GM13977 (cell line): ENCODE measurements at regions not wholly inside any gene's neighbourhood (a gene's known extent, or its start where the extent isn't known, plus 50 kb on each side); places are given as distances from the start of the nearest gene placed in this dataset.
"Not testable (repeated sequence)": the region's sequence is repeated elsewhere in the genome, so short reads cannot be mapped to it uniquely, and the experiment has no call there.

Experiments used
- DNase-seq: peaks from one replicate; pipeline ENCODE4 v3.0.0; 2012; ENCODE audit warnings: low spot score
- in situ Hi-C: fragments of 300-500 bp; cut with MboI; formaldehyde crosslinking; loops from one replicate; pipeline ENCODE4 v1.12.0; 2022; ENCODE audit warnings: low sequenced_read_pairs, low pct_unique_long_range_greater_than_20kb, mixed read lengths, inconsistent platforms; ENCODE audit not compliant: unreplicated experiment
- TF ChIP-seq, protein P1 (sequence below): IDR thresholded peaks from 2 replicates; pipeline ENCODE4 v1.5.1; 2012; ENCODE audit warnings: mild to moderate bottlenecking, control low read depth; ENCODE audit not compliant: insufficient read depth; ENCODE audit errors: extremely low read depth, missing control alignments

DNA sequence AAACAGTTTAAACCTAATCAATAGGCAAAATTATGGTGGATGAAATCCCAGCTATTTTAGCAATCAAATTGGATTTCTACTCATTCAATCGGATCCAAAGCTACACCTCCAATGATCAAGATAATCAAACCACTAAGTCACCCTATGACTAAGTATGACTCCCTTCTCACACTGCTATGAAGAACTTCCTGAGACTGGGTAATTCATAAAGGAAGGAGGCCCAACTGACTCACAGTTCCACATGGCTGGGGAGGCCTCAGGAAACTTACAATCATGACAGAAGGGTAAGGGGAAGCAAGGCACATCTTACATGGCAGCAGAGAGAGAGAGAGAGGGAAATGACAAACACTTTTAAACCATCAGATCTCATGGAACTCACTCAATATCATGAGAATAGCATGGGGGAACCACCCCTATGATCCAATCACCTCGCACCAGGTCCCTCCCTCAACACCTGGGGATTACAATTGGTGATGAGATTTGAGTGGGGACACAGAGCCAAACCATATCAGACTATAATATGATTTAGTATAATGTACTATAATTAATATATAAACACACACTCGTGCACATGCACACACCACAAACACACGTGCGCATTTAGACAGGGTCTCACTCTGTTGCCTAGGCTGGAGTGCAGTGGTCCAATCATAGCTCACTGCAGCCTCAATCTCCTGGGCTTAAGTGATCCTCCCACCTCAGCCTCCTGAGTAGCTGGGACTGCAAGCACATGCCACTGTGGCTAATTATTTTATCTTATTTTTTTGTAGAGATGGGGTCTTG, 213.6 kb upstream of the FOXK1 start:
- no peak for DNase-seq
- in situ Hi-C loops, result no loop called here
- TF ChIP-seq, protein P1, sequence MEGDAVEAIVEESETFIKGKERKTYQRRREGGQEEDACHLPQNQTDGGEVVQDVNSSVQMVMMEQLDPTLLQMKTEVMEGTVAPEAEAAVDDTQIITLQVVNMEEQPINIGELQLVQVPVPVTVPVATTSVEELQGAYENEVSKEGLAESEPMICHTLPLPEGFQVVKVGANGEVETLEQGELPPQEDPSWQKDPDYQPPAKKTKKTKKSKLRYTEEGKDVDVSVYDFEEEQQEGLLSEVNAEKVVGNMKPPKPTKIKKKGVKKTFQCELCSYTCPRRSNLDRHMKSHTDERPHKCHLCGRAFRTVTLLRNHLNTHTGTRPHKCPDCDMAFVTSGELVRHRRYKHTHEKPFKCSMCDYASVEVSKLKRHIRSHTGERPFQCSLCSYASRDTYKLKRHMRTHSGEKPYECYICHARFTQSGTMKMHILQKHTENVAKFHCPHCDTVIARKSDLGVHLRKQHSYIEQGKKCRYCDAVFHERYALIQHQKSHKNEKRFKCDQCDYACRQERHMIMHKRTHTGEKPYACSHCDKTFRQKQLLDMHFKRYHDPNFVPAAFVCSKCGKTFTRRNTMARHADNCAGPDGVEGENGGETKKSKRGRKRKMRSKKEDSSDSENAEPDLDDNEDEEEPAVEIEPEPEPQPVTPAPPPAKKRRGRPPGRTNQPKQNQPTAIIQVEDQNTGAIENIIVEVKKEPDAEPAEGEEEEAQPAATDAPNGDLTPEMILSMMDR, result no peak

DNA sequence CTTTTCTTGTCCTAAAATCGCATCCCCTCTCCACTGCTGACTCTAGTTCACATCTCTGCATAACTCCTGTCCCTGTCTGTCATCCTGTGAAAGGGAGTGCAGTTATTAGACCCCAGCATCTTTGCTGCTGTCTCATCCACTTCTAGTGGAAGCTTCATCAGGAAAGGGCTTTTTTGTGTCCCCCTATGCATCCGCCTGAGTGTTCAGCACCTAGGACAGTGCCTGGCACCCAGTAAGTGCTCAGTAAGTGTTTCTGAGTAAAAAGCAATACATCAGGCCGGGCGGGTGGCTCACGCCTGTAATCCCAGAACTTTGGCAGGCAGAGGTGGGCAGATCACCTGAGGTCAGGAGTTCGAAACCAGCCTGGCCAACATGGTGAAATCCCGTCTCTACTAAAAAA, 211.8 kb upstream of the FOXK1 start:
- no peak for DNase-seq
- in situ Hi-C loops, result no loop called here

DNA sequence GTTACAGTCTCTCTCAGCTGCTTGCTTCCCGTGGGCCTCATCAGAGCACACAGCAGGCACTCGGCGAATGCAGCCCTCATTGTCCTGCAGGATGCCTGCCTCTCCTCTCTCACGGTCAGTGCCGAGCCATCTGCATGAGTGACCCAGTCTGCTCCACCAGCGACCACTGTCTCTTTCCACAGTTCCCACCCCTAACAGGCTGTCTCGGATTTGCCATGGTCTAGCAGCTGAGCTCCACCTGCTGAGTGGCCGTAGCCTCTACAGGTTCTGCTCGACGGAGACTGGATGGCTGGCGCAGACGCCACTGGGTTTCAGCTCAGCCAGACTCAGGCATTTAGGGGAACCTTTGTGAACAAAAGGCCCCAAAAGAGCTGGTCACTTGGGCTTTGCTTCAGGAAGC, 209.4 kb upstream of the FOXK1 start:
- no peak for DNase-seq
- in situ Hi-C loops, result no loop called here
- TF ChIP-seq, protein P1, result no peak

More for the DNA sequence above, 211.8 kb upstream of the FOXK1 start:
- TF ChIP-seq, protein P1, result no peak

DNA sequence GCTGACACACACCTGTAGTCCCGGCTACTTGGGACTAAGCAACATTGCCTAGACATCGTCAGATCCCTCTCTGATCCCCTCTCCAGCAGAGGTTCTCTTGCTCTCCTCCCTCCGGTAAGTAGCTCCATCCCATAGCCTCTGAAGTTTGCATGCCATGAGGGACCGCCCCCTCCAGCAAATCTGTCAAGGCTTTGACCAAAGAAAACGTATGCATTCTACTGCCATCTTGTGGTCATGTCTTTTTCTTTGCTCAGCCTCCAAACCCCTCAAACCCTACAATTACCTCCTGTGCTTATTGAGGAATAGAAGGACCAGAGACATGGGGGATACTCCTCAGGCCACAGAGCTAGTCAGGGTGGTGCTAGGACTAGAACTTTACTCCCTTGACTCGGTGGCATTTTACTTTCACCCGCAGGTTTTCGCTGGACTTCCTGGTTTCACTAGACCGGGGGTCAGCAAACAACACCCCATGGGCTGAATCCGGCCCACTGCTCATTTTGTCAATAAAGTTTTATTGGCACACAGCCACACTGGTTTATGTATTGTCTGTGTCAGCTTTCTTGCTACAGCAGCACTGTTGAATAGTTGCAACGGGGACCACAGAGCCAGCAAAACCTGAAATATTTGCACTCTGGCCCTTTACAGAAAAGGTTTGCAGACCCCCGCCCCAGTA, 202.6 kb upstream of the FOXK1 start:
- TF ChIP-seq, protein P1, result peak; percentile 9
- in situ Hi-C loops, result no loop called here
- peak; percentile 30 for DNase-seq

DNA sequence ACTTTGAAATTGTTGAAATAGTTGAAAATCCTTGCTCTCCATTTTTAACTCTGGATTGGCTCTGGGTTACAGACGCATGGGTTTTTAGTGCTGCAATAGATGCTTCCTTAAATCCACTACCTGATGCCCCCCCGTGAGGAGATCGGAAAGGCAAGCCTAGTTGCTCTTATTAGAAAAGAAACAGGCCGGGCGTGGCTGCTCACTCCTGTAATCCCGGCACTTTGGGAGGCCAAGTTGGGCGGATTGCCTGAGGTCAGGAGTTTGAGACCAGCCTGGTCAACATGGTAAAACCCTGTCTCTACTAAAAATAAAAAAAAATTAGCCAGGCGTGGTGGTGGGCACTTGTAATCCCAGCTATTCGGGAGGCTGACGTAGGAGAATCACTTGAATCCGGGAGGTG, 202.0 kb upstream of the FOXK1 start:
- DNase-seq, in situ Hi-C loops: not testable (repeated sequence)

DNA sequence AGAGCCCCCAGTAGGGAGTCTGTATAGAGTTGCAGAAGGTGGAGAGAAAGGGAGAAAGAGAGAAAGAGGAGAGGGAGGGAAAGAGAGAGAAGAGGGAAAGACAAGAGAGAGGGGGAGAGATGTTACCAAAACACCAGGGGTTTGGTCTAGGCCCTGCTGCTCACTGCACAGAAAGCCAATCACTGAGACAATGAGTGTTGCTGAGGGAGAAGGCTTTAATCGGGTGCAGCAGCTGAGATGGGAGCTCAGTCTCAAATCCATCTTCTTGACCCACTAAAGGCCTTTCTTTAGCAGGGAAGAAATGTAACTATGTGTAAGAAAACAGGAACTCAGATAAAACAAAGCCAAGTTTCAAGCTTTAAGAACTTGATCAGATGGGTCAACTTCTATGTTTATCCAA, 198.2 kb upstream of the FOXK1 start:
- DNase-seq, result no peak
- in situ Hi-C loops, result no loop called here
- TF ChIP-seq, protein P1, result no peak

DNA sequence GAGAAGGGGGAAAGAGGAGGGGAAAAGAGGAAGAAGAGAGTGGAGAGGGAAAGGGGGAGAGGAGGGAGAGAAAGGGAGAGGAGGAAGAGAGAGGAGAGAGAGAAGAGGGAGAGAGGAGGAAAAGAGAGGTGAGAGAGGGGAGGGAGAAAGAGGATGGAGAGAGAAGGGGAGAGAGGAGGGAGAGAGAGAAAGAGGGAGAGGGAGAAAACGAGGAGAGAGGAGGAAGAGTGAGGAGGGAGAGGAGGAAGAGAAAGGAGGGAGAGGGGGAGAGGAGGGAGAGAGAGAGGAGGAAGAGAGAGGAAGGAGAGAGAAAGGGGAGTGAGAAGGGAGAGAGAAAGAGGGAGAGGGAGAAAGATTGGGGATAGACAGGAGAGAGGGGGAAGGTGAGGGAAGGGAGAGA, 197.6 kb upstream of the FOXK1 start:
- in situ Hi-C loops, result no loop called here
- DNase-seq, result no peak
- TF ChIP-seq, protein P1, result no peak
